Liver (tissue), 3 donors: ENCODE measurements at regions not wholly inside any gene's neighbourhood (a gene's known extent, or its start where the extent isn't known, plus 50 kb on each side); places are given as distances from the start of the nearest gene placed in this dataset.

ENCODE experiments used
- ATF3 ChIP-seq: IDR thresholded peaks from 2 replicates; pipeline ENCODE4 v1.6.1; 2016; ENCODE audit warnings: antibody characterized with exemption
- CTCF ChIP-seq: fragments of 150-350 bp; IDR thresholded peaks from 2 replicates; pipeline ENCODE4 v1.5.1; 2017; ENCODE audit warnings: improper control_type of control experiment, low read depth, low read length; ENCODE audit not compliant: missing input control
- EGR1 ChIP-seq, 2 donors: IDR thresholded peaks; 2 replicates each; pipeline ENCODE4 v1.6.1; 2016 to 2018; ENCODE audit warnings: antibody characterized with exemption in 2 of 2, low read depth in 2 of 2
- FOXA1 ChIP-seq: IDR thresholded peaks from 2 replicates; pipeline ENCODE4 v1.6.1; 2016; ENCODE audit warnings: antibody characterized with exemption
- GABPA ChIP-seq, 2 donors: IDR thresholded peaks in 1 of 2; conservative IDR thresholded peaks in 1 of 2; 2 replicates each; pipeline ENCODE4 v1.6.1; 2016; ENCODE audit warnings: antibody characterized with exemption in 2 of 2, mild to moderate bottlenecking in 1 of 2, moderate library complexity in 1 of 2
- JUND ChIP-seq, 2 donors: IDR thresholded peaks; 2 replicates each; pipeline ENCODE4 v1.6.1; 2016; ENCODE audit warnings: antibody characterized with exemption in 2 of 2
- MAX ChIP-seq: IDR thresholded peaks from 2 replicates; pipeline ENCODE4 v1.6.1; 2016; ENCODE audit warnings: antibody characterized with exemption
- RAD21 ChIP-seq, 2 donors: IDR thresholded peaks; 2 replicates each; pipeline ENCODE4 v1.6.1; 2016; ENCODE audit warnings: antibody characterized with exemption in 2 of 2, mild to moderate bottlenecking in 2 of 2
- REST ChIP-seq: IDR thresholded peaks from 2 replicates; pipeline ENCODE4 v1.6.1; 2016; ENCODE audit warnings: antibody characterized with exemption, mild to moderate bottlenecking
- RXRA ChIP-seq, 2 donors: IDR thresholded peaks; 2 replicates each; pipeline ENCODE4 v1.6.1; 2017 to 2018; ENCODE audit warnings: antibody characterized with exemption in 2 of 2, mild to moderate bottlenecking in 1 of 2
- TAF1 ChIP-seq: conservative IDR thresholded peaks from 2 replicates; pipeline ENCODE4 v1.6.1; 2016; ENCODE audit warnings: antibody characterized with exemption, mild to moderate bottlenecking
- YY1 ChIP-seq: IDR thresholded peaks from 2 replicates; pipeline ENCODE4 v1.6.1; 2016; ENCODE audit warnings: antibody characterized with exemption, mild to moderate bottlenecking
- ZBTB33 ChIP-seq: IDR thresholded peaks from 2 replicates; pipeline ENCODE4 v1.6.1; 2016; ENCODE audit warnings: antibody characterized with exemption
- donor health status: healthy.
- donor health status: healthy.

- no peak for TF ChIP-seq CTCF
- no peak for TF ChIP-seq YY1
- no peak for TF ChIP-seq RXRA (IDR thresholded peaks at IDR 0.05)
- no peak for TF ChIP-seq ZBTB33
- no peak for TF ChIP-seq MAX
- TF ChIP-seq REST: no peak
- TF ChIP-seq RAD21 (IDR thresholded peaks at IDR 0.05): no peak
- no peak for TF ChIP-seq JUND (IDR thresholded peaks at IDR 0.05)
- TF ChIP-seq EGR1 (IDR thresholded peaks at IDR 0.05; ENCODE audit: low read depth in 2 of 2): no peak
- TF ChIP-seq TAF1: no peak
- TF ChIP-seq GABPA (IDR thresholded peaks at IDR 0.05 in 1 of 2, conservative IDR thresholded peaks at IDR 0.05 in 1 of 2): no peak
- no peak for TF ChIP-seq FOXA1
- no peak for TF ChIP-seq ATF3
Observed at GRCh38 chr9:30089428-30089827, 2295.0 kb upstream of the ACO1 start.
